HL-60 (cell line): ENCODE measurements at regions not wholly inside any gene's neighbourhood (a gene's known extent, or its start where the extent isn't known, plus 50 kb on each side); places are given as distances from the start of the nearest gene placed in this dataset.

ENCODE experiments used
- DNase-seq, 2 experiments: peaks; one replicate each; pipeline ENCODE4 v3.0.0-alpha.2; 2010 to 2020; ENCODE audit warnings: low read depth in 1 of 2, low spot score in 1 of 2
- H3K27ac ChIP-seq: fragments of 250-450 bp; sonication (Bioruptor Pico); replicated peaks from 2 replicates; pipeline ENCODE4 v1.5.1; 2020; ENCODE audit warnings: mild to moderate bottlenecking, moderate library complexity
- H3K27me3 ChIP-seq: fragments of 250-450 bp; sonication (Bioruptor Pico); 2 replicates; pipeline ENCODE4 v1.5.1; 2021; ENCODE audit warnings: mild to moderate bottlenecking, moderate library complexity; ENCODE audit not compliant: insufficient read depth, poor library complexity, severe bottlenecking
- H3K4me3 ChIP-seq: replicated peaks from 2 replicates; pipeline ENCODE4 v1.5.1; 2011; ENCODE audit warnings: mild to moderate bottlenecking, control low read depth, low read length; ENCODE audit not compliant: insufficient read depth
- GABPA ChIP-seq: IDR thresholded peaks from 2 replicates; pipeline ENCODE4 v1.6.1; 2012; ENCODE audit warnings: low read depth
- POLR2AphosphoS5 ChIP-seq: IDR thresholded peaks from 2 replicates; pipeline ENCODE4 v1.6.1; 2012; ENCODE audit warnings: low read depth
- REST ChIP-seq: IDR thresholded peaks from 2 replicates; pipeline ENCODE4 v1.6.1; 2012; ENCODE audit warnings: low read depth; ENCODE audit not compliant: insufficient replicate concordance
- SPI1 ChIP-seq: IDR thresholded peaks from 2 replicates; pipeline ENCODE4 v1.6.1; 2012; ENCODE audit warnings: low read depth, mild to moderate bottlenecking, borderline replicate concordance
- TF ChIP-seq, protein P1 (sequence below): IDR thresholded peaks from one replicate; pipeline ENCODE4 v1.5.1; 2011; ENCODE audit warnings: low read length, control low read depth, inconsistent platforms; ENCODE audit not compliant: insufficient read depth

GRCh38 chr19:30272554-30272953 is 99.6 kb upstream of the ZNF536 start:
- no peak for DNase-seq
- Histone ChIP-seq H3K27me3 (no peaks in the 10 kb centered on the region), H3K4me3 (no peak overlapping the region), H3K27ac (no peak overlapping the region)
- no peak for TF ChIP-seq REST
- no peak for TF ChIP-seq GABPA
- TF ChIP-seq SPI1, result no peak
- TF ChIP-seq, protein P1, sequence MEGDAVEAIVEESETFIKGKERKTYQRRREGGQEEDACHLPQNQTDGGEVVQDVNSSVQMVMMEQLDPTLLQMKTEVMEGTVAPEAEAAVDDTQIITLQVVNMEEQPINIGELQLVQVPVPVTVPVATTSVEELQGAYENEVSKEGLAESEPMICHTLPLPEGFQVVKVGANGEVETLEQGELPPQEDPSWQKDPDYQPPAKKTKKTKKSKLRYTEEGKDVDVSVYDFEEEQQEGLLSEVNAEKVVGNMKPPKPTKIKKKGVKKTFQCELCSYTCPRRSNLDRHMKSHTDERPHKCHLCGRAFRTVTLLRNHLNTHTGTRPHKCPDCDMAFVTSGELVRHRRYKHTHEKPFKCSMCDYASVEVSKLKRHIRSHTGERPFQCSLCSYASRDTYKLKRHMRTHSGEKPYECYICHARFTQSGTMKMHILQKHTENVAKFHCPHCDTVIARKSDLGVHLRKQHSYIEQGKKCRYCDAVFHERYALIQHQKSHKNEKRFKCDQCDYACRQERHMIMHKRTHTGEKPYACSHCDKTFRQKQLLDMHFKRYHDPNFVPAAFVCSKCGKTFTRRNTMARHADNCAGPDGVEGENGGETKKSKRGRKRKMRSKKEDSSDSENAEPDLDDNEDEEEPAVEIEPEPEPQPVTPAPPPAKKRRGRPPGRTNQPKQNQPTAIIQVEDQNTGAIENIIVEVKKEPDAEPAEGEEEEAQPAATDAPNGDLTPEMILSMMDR, result no peak
- no peak for TF ChIP-seq POLR2AphosphoS5

GRCh38 chr19:30273184-30273583 is 99.0 kb upstream of the ZNF536 start:
- no peaks in the 10 kb centered on the region for H3K27me3 ChIP-seq
- no peak overlapping the region for H3K4me3 ChIP-seq
- H3K27ac ChIP-seq, result no peak overlapping the region
- TF ChIP-seq GABPA, result no peak
- no peak for TF ChIP-seq REST
- TF ChIP-seq SPI1, result no peak
- TF ChIP-seq POLR2AphosphoS5, result no peak
- TF ChIP-seq, protein P1, result no peak
- no peak for DNase-seq

- DNase-seq, result no peak
- TF ChIP-seq REST (no peak), SPI1 (no peak), POLR2AphosphoS5 (no peak), GABPA (no peak)
- TF ChIP-seq, protein P1, result no peak
- Histone ChIP-seq H3K27me3 (no peaks in the 10 kb centered on the region), H3K4me3 (no peak overlapping the region), H3K27ac (no peak overlapping the region)
Measured at GRCh38 chr19:30274987-30275386, 97.2 kb upstream of the ZNF536 start.
